H9 (cell line): ENCODE measurements at regions not wholly inside any gene's neighbourhood (a gene's known extent, or its start where the extent isn't known, plus 50 kb on each side); places are given as distances from the start of the nearest gene placed in this dataset.

Source experiments
- DNase-seq: peaks from one replicate; pipeline ENCODE4 v3.0.0-alpha.2; 2017
- H2AFZ ChIP-seq: one replicate; pipeline ENCODE4 v1.6.1; 2013; ENCODE audit warnings: mild to moderate bottlenecking, low read length, control low read depth, moderate library complexity
- H2AK5ac ChIP-seq: 2 replicates; pipeline ENCODE4 v1.6.1; 2013; ENCODE audit warnings: low read length, control low read depth, mixed read lengths; ENCODE audit not compliant: insufficient read length
- H2BK120ac ChIP-seq: one replicate; pipeline ENCODE4 v1.6.1; 2013; ENCODE audit warnings: low read depth, mild to moderate bottlenecking, low read length, control low read depth, inconsistent platforms; ENCODE audit not compliant: poor library complexity, severe bottlenecking
- H2BK12ac ChIP-seq: 2 replicates; pipeline ENCODE4 v1.6.1; 2013; ENCODE audit warnings: low read length, control low read depth, mixed read lengths, low read depth; ENCODE audit not compliant: insufficient read length
- H2BK15ac ChIP-seq: 2 replicates; pipeline ENCODE4 v1.6.1; 2013; ENCODE audit warnings: low read depth, low read length, control low read depth
- H2BK20ac ChIP-seq: one replicate; pipeline ENCODE4 v1.6.1; 2013; ENCODE audit warnings: low read depth, mild to moderate bottlenecking, low read length, control low read depth, inconsistent platforms; ENCODE audit not compliant: poor library complexity, severe bottlenecking
- H2BK5ac ChIP-seq: 2 replicates; pipeline ENCODE4 v1.6.1; 2013; ENCODE audit warnings: low read length, control low read depth, mixed read lengths; ENCODE audit not compliant: insufficient read length
- H3K14ac ChIP-seq: 2 replicates; pipeline ENCODE4 v1.6.1; 2013; ENCODE audit warnings: low read length, control low read depth; ENCODE audit not compliant: insufficient read depth
- H3K18ac ChIP-seq: 2 replicates; pipeline ENCODE4 v1.6.1; 2013; ENCODE audit warnings: low read depth, mild to moderate bottlenecking, mixed read lengths, low read length, control low read depth; ENCODE audit not compliant: insufficient read length
- H3K23ac ChIP-seq: 2 replicates; pipeline ENCODE4 v1.6.1; 2013; ENCODE audit warnings: low read length, control low read depth, mixed read lengths, low read depth; ENCODE audit not compliant: insufficient read length
- H3K23me2 ChIP-seq: 2 replicates; pipeline ENCODE4 v1.6.1; 2013; ENCODE audit warnings: low read depth, mild to moderate bottlenecking, mixed read lengths, low read length, control low read depth; ENCODE audit not compliant: insufficient read length, poor library complexity, severe bottlenecking
- H3K27ac ChIP-seq: 2 replicates; pipeline ENCODE4 v1.5.1; 2013; ENCODE audit warnings: low read length, control low read depth, mixed read lengths, low read depth; ENCODE audit not compliant: insufficient read length
- H3K27me3 ChIP-seq: 2 replicates; pipeline ENCODE4 v1.6.1; 2013; ENCODE audit warnings: low read length, control low read depth, inconsistent platforms; ENCODE audit not compliant: insufficient read depth
- H3K4ac ChIP-seq: 2 replicates; pipeline ENCODE4 v1.6.1; 2013; ENCODE audit warnings: low read depth, mild to moderate bottlenecking, control low read depth, inconsistent platforms, low read length, moderate library complexity
- H3K4me1 ChIP-seq: 2 replicates; pipeline ENCODE4 v1.6.1; 2013; ENCODE audit warnings: low read length, control low read depth, inconsistent platforms; ENCODE audit not compliant: insufficient read depth
- H3K4me2 ChIP-seq: 2 replicates; pipeline ENCODE4 v1.6.1; 2013; ENCODE audit warnings: low read length, control low read depth, mixed read lengths; ENCODE audit not compliant: insufficient read length, insufficient read depth
- H3K56ac ChIP-seq: 2 replicates; pipeline ENCODE4 v1.6.1; 2013; ENCODE audit warnings: low read depth, mild to moderate bottlenecking, mixed read lengths, low read length, control low read depth; ENCODE audit not compliant: insufficient read length
- H3K79me1 ChIP-seq: 2 replicates; pipeline ENCODE4 v1.6.1; 2013; ENCODE audit warnings: low read depth, mild to moderate bottlenecking, moderate library complexity, low read length, control low read depth, inconsistent platforms; ENCODE audit not compliant: insufficient read depth, poor library complexity, severe bottlenecking
- H3K79me2 ChIP-seq: 2 replicates; pipeline ENCODE4 v1.6.1; 2013; ENCODE audit warnings: low read length, control low read depth, inconsistent platforms; ENCODE audit not compliant: insufficient read depth
- H3K9ac ChIP-seq: 2 replicates; pipeline ENCODE4 v1.6.1; 2013; ENCODE audit warnings: low read length, control low read depth, mixed read lengths; ENCODE audit not compliant: insufficient read length; ENCODE audit errors: extremely low read depth
- H3K9me3 ChIP-seq: one replicate; pipeline ENCODE4 v1.6.1; 2013; ENCODE audit warnings: low read depth, low read length, inconsistent platforms; ENCODE audit not compliant: control insufficient read depth
- H3T11ph ChIP-seq: one replicate; pipeline ENCODE4 v1.6.1; 2013; ENCODE audit warnings: mild to moderate bottlenecking, low read length, control low read depth, inconsistent platforms
- H4K20me1 ChIP-seq: one replicate; pipeline ENCODE4 v1.6.1; 2013; ENCODE audit not compliant: control insufficient read depth, insufficient read length, insufficient read depth
- H4K5ac ChIP-seq: 2 replicates; pipeline ENCODE4 v1.6.1; 2013; ENCODE audit warnings: low read depth, mild to moderate bottlenecking, mixed read lengths, low read length, control low read depth; ENCODE audit not compliant: insufficient read length
- H4K8ac ChIP-seq: replicated peaks from 2 replicates; pipeline ENCODE4 v1.6.1; 2013; ENCODE audit warnings: low read length, control low read depth, mixed read lengths, low read depth; ENCODE audit not compliant: insufficient read length
- H4K91ac ChIP-seq: 2 replicates; pipeline ENCODE4 v1.6.1; 2013; ENCODE audit warnings: low read depth, mild to moderate bottlenecking, moderate library complexity, mixed read lengths, low read length, control low read depth; ENCODE audit not compliant: insufficient read length
- H3K27ac Mint-ChIP-seq, 3 experiments: 2 replicates in 2 of 3; 3 replicates in 1 of 3; pipeline ENCODE4 v1.8.0; 2020 to 2021; ENCODE audit warnings: mixed read lengths in 3 of 3, mild to moderate bottlenecking in 1 of 3, moderate library complexity in 1 of 3
- H3K27me3 Mint-ChIP-seq: 2 replicates; pipeline ENCODE4 v1.8.0; 2021; ENCODE audit warnings: low read depth, mild to moderate bottlenecking, moderate library complexity, mixed read lengths
- H3K36me3 Mint-ChIP-seq, 3 experiments: 2 replicates in 2 of 3; 3 replicates in 1 of 3; pipeline ENCODE4 v1.8.0; 2020 to 2021; ENCODE audit warnings: low read depth in 3 of 3, mixed read lengths in 3 of 3; ENCODE audit not compliant: insufficient read depth in 1 of 3
- H3K4me1 Mint-ChIP-seq, 2 experiments: 2 replicates each; pipeline ENCODE4 v1.8.0; 2020; ENCODE audit warnings: mixed read lengths in 2 of 2
- H3K4me3 Mint-ChIP-seq, 2 experiments: 2 replicates in 1 of 2; 3 replicates in 1 of 2; pipeline ENCODE4 v1.8.0; 2020 to 2021; ENCODE audit warnings: mild to moderate bottlenecking in 2 of 2, mixed read lengths in 2 of 2, moderate library complexity in 1 of 2
- H3K9me3 Mint-ChIP-seq, 2 experiments: 2 replicates in 1 of 2; 3 replicates in 1 of 2; pipeline ENCODE4 v1.8.0; 2020; ENCODE audit warnings: mild to moderate bottlenecking in 2 of 2, mixed read lengths in 2 of 2, moderate library complexity in 1 of 2
- WGBS: extraction: QIAGEN DNeasy Blood & Tissue Kit; methylation state at CpG from one replicate; pipeline ENCODE4 v1.1.7; 2013; ENCODE audit warnings: missing lambda C conversion rate, low lambda C conversion rate, mixed read lengths; ENCODE audit not compliant: insufficient read length; ENCODE audit errors: extremely low coverage; 5-methylcytosine and 5-hydroxymethylcytosine counted together
- TF ChIP-seq, protein P1 (sequence below): fragments of 200-600 bp; sonication (generic); conservative IDR thresholded peaks from 3 replicates; pipeline ENCODE4 v1.8.0; 2021; ENCODE audit warnings: antibody characterized with exemption, mild to moderate bottlenecking

DNA sequence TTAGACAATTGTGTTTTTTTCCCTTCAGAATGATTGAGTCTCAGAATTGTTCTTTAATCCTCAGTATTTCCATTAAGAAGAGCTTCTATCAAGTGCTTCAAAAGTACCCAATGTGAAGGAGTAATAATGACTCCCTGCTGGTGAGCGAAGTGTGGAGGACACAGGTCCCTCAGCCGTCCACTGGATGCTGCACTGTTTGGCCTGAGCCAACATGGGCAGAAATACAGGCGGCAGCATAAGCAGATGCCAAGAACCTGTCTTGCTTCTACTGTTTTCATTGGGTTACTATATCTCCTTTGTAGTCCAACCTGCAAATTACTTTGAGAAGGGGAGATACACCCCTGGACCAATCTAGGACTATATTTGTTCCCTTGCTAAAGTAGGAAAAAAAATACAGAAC, 55.3 kb upstream of the DPH5 start:
- no peaks in the 10 kb centered on the region for H3K9me3 ChIP-seq
- H3K18ac ChIP-seq: no peak overlapping the region
- no peak overlapping the region for H2BK120ac ChIP-seq
- H3K4me1 Mint-ChIP-seq: peaks cover 2 to 3% of the 10 kb centered on the region in 2 experiments; a peak in 2 of 4 replicates
- H3K14ac ChIP-seq: no peak overlapping the region
- H3K23ac ChIP-seq: no peak overlapping the region
- H3K23me2 ChIP-seq: no peaks in the 10 kb centered on the region
- no peak overlapping the region for H3K4ac ChIP-seq
- H3K27me3 ChIP-seq: no peaks in the 10 kb centered on the region
- H2BK15ac ChIP-seq: no peak overlapping the region
- no peaks in the 10 kb centered on the region for H4K20me1 ChIP-seq
- no peak overlapping the region for H2AFZ ChIP-seq
- no peak overlapping the region for H3T11ph ChIP-seq
- no peak overlapping the region for H3K4me3 Mint-ChIP-seq
- H3K79me1 ChIP-seq: no peaks in the 10 kb centered on the region
- H4K91ac ChIP-seq: no peak overlapping the region
- H2BK20ac ChIP-seq: no peak overlapping the region
- H3K27ac ChIP-seq: no peak overlapping the region
- no peaks in the 10 kb centered on the region for H3K36me3 Mint-ChIP-seq
- H3K56ac ChIP-seq: no peak overlapping the region
- no peaks in the 10 kb centered on the region for H3K9me3 Mint-ChIP-seq
- no peak overlapping the region for H2BK5ac ChIP-seq
- no CpG with 5 or more reads among the region's 3 CpGs for WGBS
- no peak for DNase-seq
- TF ChIP-seq, protein P1, sequence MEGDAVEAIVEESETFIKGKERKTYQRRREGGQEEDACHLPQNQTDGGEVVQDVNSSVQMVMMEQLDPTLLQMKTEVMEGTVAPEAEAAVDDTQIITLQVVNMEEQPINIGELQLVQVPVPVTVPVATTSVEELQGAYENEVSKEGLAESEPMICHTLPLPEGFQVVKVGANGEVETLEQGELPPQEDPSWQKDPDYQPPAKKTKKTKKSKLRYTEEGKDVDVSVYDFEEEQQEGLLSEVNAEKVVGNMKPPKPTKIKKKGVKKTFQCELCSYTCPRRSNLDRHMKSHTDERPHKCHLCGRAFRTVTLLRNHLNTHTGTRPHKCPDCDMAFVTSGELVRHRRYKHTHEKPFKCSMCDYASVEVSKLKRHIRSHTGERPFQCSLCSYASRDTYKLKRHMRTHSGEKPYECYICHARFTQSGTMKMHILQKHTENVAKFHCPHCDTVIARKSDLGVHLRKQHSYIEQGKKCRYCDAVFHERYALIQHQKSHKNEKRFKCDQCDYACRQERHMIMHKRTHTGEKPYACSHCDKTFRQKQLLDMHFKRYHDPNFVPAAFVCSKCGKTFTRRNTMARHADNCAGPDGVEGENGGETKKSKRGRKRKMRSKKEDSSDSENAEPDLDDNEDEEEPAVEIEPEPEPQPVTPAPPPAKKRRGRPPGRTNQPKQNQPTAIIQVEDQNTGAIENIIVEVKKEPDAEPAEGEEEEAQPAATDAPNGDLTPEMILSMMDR: no peak
- no peak overlapping the region for H2BK12ac ChIP-seq
- no peaks in the 10 kb centered on the region for H3K4me1 ChIP-seq
- H3K27ac Mint-ChIP-seq: no peak overlapping the region
- no peak overlapping the region for H2AK5ac ChIP-seq
- no peak overlapping the region for H3K9ac ChIP-seq
- no peaks in the 10 kb centered on the region for H3K27me3 Mint-ChIP-seq
- H3K79me2 ChIP-seq: no peaks in the 10 kb centered on the region
- no peak overlapping the region for H4K5ac ChIP-seq
- H3K4me2 ChIP-seq: no peak overlapping the region
- H4K8ac ChIP-seq: no peak overlapping the region
